Esophagus squamous epithelium (tissue), 5 donors: ENCODE measurements at regions not wholly inside any gene's neighbourhood (a gene's known extent, or its start where the extent isn't known, plus 50 kb on each side); places are given as distances from the start of the nearest gene placed in this dataset.

Experiments used
- DNase-seq: peaks from one replicate; lab custom pipeline; 2025; lab: John Stamatoyannopoulos, UW
- H3K27ac ChIP-seq, 4 donors: fragments of 200-600 bp; sonication (generic); one replicate each; pipeline ENCODE4 v1.5.1; 2016 to 2019; ENCODE audit warnings: mild to moderate bottlenecking in 1 of 4
- H3K27me3 ChIP-seq, 4 donors: fragments of 200-600 bp; sonication (generic); 1 replicate in 3 of 4; 2 replicates in 1 of 4; pipeline versions ENCODE4 v1.5.1 to v1.6.0; 2017 to 2021; ENCODE audit warnings: antibody characterized with exemption in 1 of 4
- H3K36me3 ChIP-seq, 3 donors: fragments of 200-600 bp; sonication (generic); one replicate each; pipeline ENCODE4 v1.5.1; 2016 to 2019
- H3K4me1 ChIP-seq, 3 donors: fragments of 200-600 bp; sonication (generic); one replicate each; pipeline ENCODE4 v1.5.1; 2017 to 2019
- H3K4me3 ChIP-seq, 4 donors: fragments of 200-600 bp; sonication (generic); 1 replicate in 3 of 4; 2 replicates in 1 of 4; pipeline ENCODE4 v1.5.1; 2016 to 2019; ENCODE audit warnings: mild to moderate bottlenecking in 2 of 4, moderate library complexity in 1 of 4
- H3K9me3 ChIP-seq, 3 donors: fragments of 200-600 bp; sonication (generic); one replicate each; pipeline ENCODE4 v1.5.1; 2016 to 2019
- CTCF ChIP-seq, 6 experiments: fragments of 450-650 bp in 4 of 6; fragments of 200-600 bp in 2 of 6; sonication (generic) in 2 of 6; IDR thresholded peaks; one replicate each; pipeline ENCODE4 v1.5.1; 2016 to 2019; ENCODE audit warnings: antibody characterized with exemption in 6 of 6, mild to moderate bottlenecking in 4 of 6, moderate library complexity in 4 of 6
- POLR2A ChIP-seq, 4 donors: fragments of 450-650 bp; IDR thresholded peaks; one replicate each; pipeline ENCODE4 v1.6.1; 2017; ENCODE audit warnings: antibody characterized with exemption in 4 of 4, mild to moderate bottlenecking in 4 of 4, moderate library complexity in 3 of 4
- WGBS, 2 donors: methylation state at CpG; one replicate each; pipeline ENCODE4 v1.1.5; 2018; 5-methylcytosine and 5-hydroxymethylcytosine counted together
- intact Hi-C: fragments of 100-400 bp; cut with DNase I; formaldehyde crosslinking; loops from one replicate; pipeline ENCODE4 v1.15.0; 2022
- donor health status: DM: yes; HTN: yes; CAD: no.

- no peak overlapping the region for H3K4me3 ChIP-seq
- intact Hi-C loops, result loop anchor here (10.0 kb wide), 1 partner anchor 740 kb away; no protein-coding TSS in a partner anchor
- peaks cover 0 to 19% (median 6%) of the 10 kb centered on the region in 3 donors for H3K4me1 ChIP-seq
- DNase-seq, result no peak
- no peaks in the 10 kb centered on the region for H3K9me3 ChIP-seq
- H3K27me3 ChIP-seq, result peaks cover 0 to 38% (median 0%) of the 10 kb centered on the region in 4 donors
- no peak overlapping the region for H3K27ac ChIP-seq
- 69 to 85% methylated on average over 4 of the region's 4 CpGs for WGBS, 2 donors
- TF ChIP-seq POLR2A (IDR thresholded peaks at IDR 0.05), result no peak
- no peak for TF ChIP-seq CTCF (IDR thresholded peaks at IDR 0.05)
- H3K36me3 ChIP-seq, result no peaks in the 10 kb centered on the region
These were observed 272.7 kb downstream of the RPLP1 start for GRCh38 chr15:69725275-69725674.

GRCh38 chr15:69725957-69726356 lies 273.3 kb downstream of the RPLP1 start:
- 82 to 100% methylated on average over 2 of the region's 2 CpGs for WGBS, 2 donors

GRCh38 chr15:69727121-69727924 lies 274.7 kb downstream of the RPLP1 start:
- no peaks in the 10 kb centered on the region for H3K9me3 ChIP-seq
- H3K4me1 ChIP-seq, result peaks cover 0 to 10% (median 0%) of the 10 kb centered on the region in 3 donors
- H3K27me3 ChIP-seq, result peaks cover 0 to 32% (median 0%) of the 10 kb centered on the region in 4 donors
- DNase-seq, result no peak
- WGBS, 2 donors, result 77 to 95% methylated on average over 5 to 6 of the region's 8 CpGs
- intact Hi-C loops, result loop anchor here (10.0 kb wide), 1 partner anchor 737 kb away; no protein-coding TSS in a partner anchor
- no peaks in the 10 kb centered on the region for H3K36me3 ChIP-seq
- H3K4me3 ChIP-seq, result no peak overlapping the region
- no peak overlapping the region for H3K27ac ChIP-seq
- TF ChIP-seq POLR2A (IDR thresholded peaks at IDR 0.05) (no peak), CTCF (IDR thresholded peaks at IDR 0.05) (no peak)

More at GRCh38 chr15:69725957-69726356, 273.3 kb downstream of the RPLP1 start:
- Histone ChIP-seq H3K4me1 (peaks cover 0 to 21% (median 4%) of the 10 kb centered on the region in 3 donors), H3K36me3 (no peaks in the 10 kb centered on the region), H3K27ac (no peak overlapping the region), H3K27me3 (peaks cover 0 to 32% (median 0%) of the 10 kb centered on the region in 4 donors), H3K9me3 (no peaks in the 10 kb centered on the region), H3K4me3 (no peak overlapping the region)
- TF ChIP-seq CTCF (IDR thresholded peaks at IDR 0.05) (no peak), POLR2A (IDR thresholded peaks at IDR 0.05) (no peak)
- no peak for DNase-seq
- intact Hi-C loops, result loop anchor here (10.0 kb wide), 1 partner anchor 739 kb away; no protein-coding TSS in a partner anchor

GRCh38 chr15:69729167-69729748 lies 276.6 kb downstream of the RPLP1 start:
- peaks cover 0 to 10% (median 0%) of the 10 kb centered on the region in 3 donors for H3K4me1 ChIP-seq
- no peak for DNase-seq
- no peaks in the 10 kb centered on the region for H3K9me3 ChIP-seq
- 46 to 58% methylated on average over 9 of the region's 9 CpGs for WGBS, 2 donors
- H3K36me3 ChIP-seq, result no peaks in the 10 kb centered on the region
- intact Hi-C loops, result loop anchor here (10.0 kb wide), 1 partner anchor 736 kb away; no protein-coding TSS in a partner anchor
- H3K27ac ChIP-seq, result no peak overlapping the region
- no peak overlapping the region for H3K4me3 ChIP-seq
- peaks cover 0 to 18% (median 0%) of the 10 kb centered on the region in 4 donors for H3K27me3 ChIP-seq
- TF ChIP-seq CTCF (IDR thresholded peaks at IDR 0.05), result peak; percentile 62 to 77 (median 73)
- no peak for TF ChIP-seq POLR2A (IDR thresholded peaks at IDR 0.05)
